ENCODE measurements at regions not wholly inside any gene's neighbourhood (a gene's known extent, or its start where the extent isn't known, plus 50 kb on each side); places are given as distances from the start of the nearest gene placed in this dataset.

DNA sequence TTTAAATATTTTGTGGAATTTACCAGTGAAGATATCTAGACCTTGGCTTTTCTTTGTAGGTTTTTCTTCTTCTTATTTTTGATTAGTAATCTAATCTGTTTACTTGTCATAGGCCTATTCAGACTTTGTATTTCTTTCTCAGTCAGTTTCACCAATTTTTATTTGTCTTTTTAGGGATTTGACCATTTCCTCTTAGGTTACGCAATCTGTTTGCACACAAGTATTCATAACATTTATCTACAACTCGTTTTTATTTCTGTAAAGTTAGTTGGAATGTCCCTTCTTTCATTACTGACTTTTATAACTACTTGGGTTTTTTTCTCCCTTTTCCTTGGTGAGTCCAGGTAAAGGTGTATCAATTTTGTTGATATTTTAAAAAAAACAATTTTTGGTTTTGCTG lies 545.7 kb downstream of the AACS start:
- in situ Hi-C loops (cut with HindIII; ENCODE audit: low pct_unique_long_range_greater_than_20kb, low sequenced_read_pairs): no loop called here
- DNase-seq (ENCODE audit: low read depth, low spot score): no peak

DNA sequence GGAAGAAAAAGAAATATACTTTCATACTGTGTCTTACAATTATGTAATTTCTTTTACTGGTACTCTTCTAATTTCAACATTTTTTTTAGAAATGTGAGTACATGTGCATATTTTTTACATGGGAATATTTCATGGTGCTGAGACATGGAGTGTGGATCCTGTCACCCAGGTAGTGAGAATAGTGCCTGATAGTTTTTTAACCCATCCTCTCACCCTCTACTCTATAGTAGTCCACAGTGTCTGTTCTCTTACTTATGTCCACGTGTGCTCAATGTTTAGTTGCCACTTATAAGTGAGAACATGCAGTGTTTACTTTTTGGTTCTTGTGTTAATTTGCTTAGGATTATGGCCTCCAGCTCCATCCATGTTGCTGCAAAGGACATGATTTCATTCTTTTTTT lies 548.8 kb downstream of the AACS start:
- in situ Hi-C loops (cut with HindIII; ENCODE audit: low pct_unique_long_range_greater_than_20kb, low sequenced_read_pairs): no loop called here
- DNase-seq (ENCODE audit: low read depth, low spot score): no peak

DNA sequence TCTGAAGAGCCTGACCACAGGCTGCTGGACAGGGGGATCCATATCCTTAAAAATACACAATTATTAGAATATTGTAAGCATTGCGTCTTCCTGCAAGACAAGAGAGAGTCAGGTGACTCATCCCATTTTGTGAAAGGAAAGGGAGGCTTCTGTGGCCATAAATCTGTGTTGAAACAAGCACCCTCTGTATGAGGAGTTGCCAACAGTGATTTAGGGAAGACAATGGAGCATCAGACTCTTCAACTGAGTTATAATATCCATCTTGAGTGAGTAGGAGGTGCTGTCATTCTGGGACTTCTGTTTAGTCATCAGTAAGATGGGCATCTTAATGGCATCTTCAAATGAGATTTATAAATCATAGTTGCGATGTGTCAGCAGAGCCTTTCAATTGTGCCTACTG lies 554.5 kb downstream of the AACS start:
- in situ Hi-C loops (cut with HindIII; ENCODE audit: low pct_unique_long_range_greater_than_20kb, low sequenced_read_pairs): no loop called here
- peak; percentile 2 for DNase-seq (ENCODE audit: low read depth, low spot score)

DNA sequence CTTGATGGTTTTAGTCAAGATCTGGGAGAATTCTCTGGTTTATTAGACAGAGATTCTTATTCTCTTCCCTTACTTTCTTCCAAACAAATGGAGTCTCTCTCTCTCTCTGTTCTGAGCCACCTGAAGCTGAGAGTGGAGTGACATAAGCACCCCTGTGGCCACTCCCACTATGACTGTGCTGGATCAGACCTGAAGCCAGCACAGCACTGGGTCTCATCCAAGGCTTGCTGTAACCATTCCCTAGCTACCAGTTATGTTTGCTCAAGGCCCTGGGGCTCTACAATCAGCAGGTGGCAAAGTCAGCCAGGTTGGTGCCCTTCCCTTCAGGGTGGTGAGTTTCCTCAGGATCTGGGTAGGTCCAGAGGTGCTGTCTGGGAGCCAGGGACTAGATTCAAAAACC lies 568.5 kb downstream of the AACS start:
- no peak for DNase-seq (ENCODE audit: low read depth, low spot score)
- in situ Hi-C loops (cut with HindIII; ENCODE audit: low pct_unique_long_range_greater_than_20kb, low sequenced_read_pairs): no loop called here

DNA sequence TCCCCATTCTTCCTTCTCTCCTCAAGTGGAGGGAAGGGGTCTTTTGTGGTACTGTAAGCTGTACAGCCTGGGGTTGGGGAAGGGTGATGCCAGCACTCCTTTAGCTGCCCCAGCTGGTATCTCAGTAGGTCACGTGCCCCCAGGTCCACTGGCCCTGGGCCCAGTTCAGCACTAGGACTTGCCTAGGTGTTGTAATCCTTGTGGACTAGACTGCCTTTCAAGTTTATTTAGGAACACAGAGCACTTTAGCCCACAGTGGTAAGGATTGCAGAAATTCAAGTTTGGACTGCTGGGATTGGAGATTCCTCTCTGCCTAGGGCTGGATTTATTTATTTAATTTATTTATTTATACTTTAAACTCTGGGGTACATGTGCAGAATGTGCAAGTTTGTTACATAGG lies 569.6 kb downstream of the AACS start:
- no peak for DNase-seq (ENCODE audit: low read depth, low spot score)
- in situ Hi-C loops (cut with HindIII; ENCODE audit: low pct_unique_long_range_greater_than_20kb, low sequenced_read_pairs): no loop called here

DNA sequence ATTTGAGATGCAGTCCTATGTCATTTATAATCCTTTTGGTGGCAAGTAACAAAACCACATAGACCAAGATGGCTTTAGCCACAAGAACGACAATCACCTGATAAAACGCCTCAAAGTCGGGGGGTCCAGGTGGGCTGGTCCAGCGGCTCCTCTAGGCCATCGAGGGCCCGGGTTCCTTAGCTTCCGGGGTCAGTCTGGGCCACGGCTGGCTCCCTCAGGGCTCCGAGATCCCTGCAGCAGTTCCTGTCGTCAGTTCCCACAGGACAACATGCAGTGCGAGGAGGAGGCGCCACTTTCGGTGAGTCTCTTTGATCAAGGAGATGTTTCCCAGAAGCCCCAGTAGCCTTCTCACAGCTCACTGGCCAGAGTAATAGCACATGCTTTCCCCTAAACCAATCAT lies 574.6 kb downstream of the AACS start:
- in situ Hi-C loops (cut with HindIII; ENCODE audit: low pct_unique_long_range_greater_than_20kb, low sequenced_read_pairs): no loop called here
- DNase-seq (ENCODE audit: low read depth, low spot score): no peak

DNA sequence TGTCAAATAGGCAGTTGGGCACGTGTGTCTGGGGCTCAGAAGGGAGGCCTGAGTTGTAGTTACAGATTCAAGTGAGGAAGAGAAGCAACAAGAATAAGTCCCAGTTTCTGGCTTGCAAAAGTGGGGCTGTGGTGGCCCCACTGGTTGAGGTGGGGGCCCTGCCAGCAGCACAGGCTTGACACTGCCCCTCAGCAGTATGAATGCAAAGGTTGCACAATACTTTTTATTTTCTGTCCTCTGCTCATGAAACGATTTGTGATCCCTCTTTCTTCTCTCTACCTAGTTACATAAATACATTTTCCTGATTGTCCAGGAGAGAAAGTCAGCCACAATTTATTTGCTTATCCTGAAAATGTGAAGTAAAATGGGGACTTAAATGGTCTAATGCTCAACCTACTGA lies 577.8 kb downstream of the AACS start:
- in situ Hi-C loops (cut with HindIII; ENCODE audit: low pct_unique_long_range_greater_than_20kb, low sequenced_read_pairs): no loop called here
- no peak for DNase-seq (ENCODE audit: low read depth, low spot score)

DNA sequence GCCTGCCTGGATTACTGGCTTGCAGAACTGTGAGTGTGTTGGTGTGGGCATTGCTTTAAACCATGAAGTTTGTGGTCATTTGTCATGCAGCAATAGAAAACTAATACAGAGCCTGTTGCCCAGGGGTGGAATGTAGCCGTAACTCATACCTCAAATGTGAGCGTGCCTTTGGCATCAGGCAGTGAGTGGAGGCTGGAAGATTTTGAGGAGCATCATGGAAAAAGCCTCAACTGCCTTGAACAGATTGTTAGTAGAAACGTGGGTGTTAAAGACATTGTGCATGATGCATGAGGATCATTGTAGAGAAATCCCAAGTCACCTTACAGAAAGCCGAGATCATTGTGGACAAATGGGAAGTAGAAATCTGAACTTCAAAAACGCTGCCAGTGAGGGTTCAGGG lies 580.5 kb downstream of the AACS start:
- in situ Hi-C loops (cut with HindIII; ENCODE audit: low pct_unique_long_range_greater_than_20kb, low sequenced_read_pairs): no loop called here
- no peak for DNase-seq (ENCODE audit: low read depth, low spot score)

DNA sequence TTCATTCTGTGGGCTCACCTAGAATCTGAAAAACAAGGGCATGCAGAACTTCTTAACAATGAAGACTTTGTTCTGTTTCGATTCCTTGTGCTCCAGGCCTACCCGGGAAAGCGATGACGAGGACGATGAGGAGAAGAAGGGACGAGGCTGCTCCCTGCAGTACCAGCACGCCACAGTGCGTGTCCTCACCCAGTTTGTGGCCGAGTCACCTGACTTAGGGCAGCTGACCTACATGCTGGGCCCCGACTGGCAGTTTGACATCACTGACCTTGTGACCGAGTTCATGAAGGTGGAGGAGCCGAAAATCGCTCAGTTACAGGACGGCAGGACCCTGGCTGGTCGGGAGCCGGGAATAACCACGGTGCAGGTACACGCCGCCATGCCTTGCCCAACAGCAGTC lies 585.4 kb downstream of the AACS start:
- DNase-seq (ENCODE audit: low read depth, low spot score): peak; percentile 87
- in situ Hi-C loops (cut with HindIII; ENCODE audit: low pct_unique_long_range_greater_than_20kb, low sequenced_read_pairs): no loop called here

DNA sequence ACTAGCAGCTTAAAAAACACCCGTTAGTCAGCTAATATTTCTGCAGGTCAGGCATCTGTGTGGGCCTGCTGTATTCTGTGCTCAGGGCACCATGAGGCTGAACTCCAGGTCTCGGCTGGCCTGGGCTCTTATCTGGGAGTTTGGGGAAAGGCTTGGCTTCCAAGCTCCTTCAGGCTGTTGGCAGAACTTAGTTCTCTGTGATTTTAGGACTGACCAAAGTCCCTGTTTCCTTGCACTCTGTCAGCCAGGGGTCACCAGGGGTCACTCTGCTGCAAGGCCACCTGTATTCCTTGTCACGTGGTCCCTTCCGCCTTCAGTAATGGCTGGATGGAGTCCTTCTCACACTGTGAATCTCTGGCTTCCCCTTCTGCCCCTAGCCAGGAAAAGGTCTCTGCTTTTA lies 586.4 kb downstream of the AACS start:
- no peak for DNase-seq (ENCODE audit: low read depth, low spot score)
- in situ Hi-C loops (cut with HindIII; ENCODE audit: low pct_unique_long_range_greater_than_20kb, low sequenced_read_pairs): no loop called here

DNA sequence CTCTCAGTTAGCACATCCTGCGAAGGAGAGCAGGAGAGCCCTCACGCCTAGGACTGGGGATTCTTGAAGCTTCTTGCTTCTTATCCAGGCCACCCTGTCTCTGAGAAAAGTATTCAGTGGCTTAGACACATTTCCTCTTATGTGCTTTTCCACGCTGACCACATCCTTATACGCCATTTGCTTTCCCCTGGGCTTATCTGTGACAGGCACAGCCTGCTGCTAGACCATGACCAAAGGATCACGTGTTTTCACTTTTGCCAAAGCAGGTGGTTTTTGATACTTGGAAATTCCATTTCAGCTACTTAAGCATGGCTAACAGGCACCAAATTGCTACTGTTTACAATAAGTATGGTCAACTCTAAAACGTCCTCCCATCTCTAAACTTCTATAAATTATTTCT lies 587.4 kb downstream of the AACS start:
- in situ Hi-C loops (cut with HindIII; ENCODE audit: low pct_unique_long_range_greater_than_20kb, low sequenced_read_pairs): no loop called here

DNA sequence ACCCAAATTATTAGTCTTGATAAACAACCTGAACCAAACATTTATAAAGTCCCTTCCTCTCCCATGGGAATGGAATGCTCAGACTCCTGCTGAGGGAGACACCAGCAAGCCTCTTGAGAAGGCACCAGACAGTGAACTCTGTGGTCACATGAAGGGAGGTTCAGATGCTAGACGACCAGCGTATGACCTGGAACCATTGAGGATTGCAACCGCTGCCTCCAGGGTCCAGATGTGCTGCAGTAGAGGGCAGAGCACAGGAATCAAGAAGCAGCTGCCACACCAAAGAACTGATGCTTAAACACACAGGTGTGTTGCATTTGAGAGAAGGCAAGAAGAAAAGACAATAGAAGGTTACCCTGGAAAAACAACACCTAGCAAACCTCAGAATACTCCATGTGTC lies 592.4 kb downstream of the AACS start:
- DNase-seq (ENCODE audit: low read depth, low spot score): no peak
- in situ Hi-C loops (cut with HindIII; ENCODE audit: low pct_unique_long_range_greater_than_20kb, low sequenced_read_pairs): no loop called here

More for the DNA sequence above, 587.4 kb downstream of the AACS start:
- DNase-seq (ENCODE audit: low read depth, low spot score): no peak

DNA sequence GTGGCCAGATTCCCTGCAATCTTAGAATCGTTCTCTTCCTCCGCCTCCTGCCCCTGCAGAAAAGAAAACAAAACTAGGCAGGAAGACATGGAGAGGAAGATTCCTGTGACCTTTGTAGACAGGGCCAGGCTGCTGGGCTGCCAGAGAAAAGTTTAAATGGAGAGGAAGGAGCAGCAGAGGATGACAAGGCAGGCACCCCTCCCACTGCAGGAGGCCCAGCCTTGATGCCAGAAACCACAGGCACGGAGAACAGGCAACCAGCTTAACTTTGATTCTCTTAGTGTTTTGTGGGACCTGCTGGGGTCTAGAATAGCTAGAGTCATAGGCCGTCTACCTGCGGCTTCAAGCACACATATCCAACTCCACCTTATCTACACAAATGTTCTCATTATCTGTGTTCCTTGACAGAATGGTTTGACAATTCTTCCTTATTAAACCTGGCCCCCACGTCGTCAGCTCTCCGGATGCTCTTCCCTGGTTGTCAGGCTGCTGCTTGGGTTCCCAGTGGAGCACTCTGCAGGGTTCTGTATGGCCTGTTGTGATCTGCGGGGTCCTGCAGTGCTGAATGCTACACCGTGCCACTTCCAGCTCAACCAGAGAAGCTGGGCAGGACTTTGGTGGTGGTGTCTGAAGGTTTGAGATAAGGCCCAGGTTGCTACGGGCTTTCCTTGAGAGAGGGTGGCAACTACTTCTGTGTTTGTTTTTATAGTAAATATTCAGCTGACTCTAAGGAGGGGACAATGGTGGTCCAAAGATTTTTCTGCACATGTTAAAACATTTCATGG lies 609.5 kb downstream of the AACS start:
- no peak for DNase-seq (ENCODE audit: low read depth, low spot score)
- in situ Hi-C loops (cut with HindIII; ENCODE audit: low pct_unique_long_range_greater_than_20kb, low sequenced_read_pairs): no loop called here

DNA sequence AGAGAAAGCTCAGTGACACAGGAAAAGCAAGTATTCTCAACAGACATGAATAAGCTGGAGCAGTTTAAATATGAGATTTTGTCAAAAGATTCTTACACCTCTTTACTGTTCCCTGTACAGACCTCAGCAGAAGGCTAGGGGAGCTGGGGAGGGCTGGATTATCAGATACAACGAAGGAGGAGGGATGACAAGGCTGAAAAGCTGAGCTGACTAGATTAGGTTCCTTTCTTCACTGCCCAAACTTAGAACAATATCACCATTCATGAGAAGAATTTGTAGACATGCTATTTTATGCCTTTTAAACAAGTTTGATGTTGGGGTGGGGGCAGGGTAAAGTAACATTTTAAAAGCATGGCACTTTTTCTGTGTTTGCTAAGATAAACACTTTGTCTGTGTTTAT lies 611.1 kb downstream of the AACS start:
- DNase-seq (ENCODE audit: low read depth, low spot score): no peak
- in situ Hi-C loops (cut with HindIII; ENCODE audit: low pct_unique_long_range_greater_than_20kb, low sequenced_read_pairs): no loop called here

DNA sequence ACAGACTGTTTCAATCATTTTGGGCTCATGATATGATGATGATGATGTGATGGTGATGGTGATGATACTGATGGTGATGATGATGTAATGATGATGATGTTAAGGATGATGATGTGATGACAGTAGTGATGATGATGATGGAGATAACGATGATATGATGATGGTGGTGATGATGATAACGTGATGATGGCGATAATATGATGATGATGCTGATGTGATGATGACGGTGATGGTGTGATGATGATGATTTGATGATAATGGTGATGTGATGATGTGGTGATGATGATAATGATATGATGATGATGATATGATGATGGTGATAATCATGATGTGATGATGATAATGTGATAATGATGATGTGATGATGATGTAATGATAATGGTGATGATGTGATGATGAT lies 612.6 kb downstream of the AACS start:
- in situ Hi-C loops (cut with HindIII; ENCODE audit: low pct_unique_long_range_greater_than_20kb, low sequenced_read_pairs): no loop called here
- DNase-seq (ENCODE audit: low read depth, low spot score): no peak

DNA sequence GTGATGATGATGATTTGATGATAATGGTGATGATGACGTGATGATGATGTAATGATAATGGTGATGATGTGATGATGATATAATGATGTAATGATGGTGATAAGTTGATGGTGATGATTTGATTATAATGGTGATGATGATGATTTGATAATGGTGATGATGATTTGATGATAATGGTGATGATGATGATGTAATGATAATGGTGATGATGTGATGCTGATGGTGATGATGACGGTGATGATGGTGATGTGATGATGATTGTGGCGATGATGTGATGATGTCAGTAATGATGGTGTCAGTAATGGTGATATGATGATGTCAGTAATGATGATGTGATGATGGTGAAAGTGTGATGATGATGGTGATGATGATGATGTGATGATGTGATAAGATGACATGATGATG lies 613.4 kb downstream of the AACS start:
- in situ Hi-C loops (cut with HindIII; ENCODE audit: low pct_unique_long_range_greater_than_20kb, low sequenced_read_pairs): no loop called here

DNA sequence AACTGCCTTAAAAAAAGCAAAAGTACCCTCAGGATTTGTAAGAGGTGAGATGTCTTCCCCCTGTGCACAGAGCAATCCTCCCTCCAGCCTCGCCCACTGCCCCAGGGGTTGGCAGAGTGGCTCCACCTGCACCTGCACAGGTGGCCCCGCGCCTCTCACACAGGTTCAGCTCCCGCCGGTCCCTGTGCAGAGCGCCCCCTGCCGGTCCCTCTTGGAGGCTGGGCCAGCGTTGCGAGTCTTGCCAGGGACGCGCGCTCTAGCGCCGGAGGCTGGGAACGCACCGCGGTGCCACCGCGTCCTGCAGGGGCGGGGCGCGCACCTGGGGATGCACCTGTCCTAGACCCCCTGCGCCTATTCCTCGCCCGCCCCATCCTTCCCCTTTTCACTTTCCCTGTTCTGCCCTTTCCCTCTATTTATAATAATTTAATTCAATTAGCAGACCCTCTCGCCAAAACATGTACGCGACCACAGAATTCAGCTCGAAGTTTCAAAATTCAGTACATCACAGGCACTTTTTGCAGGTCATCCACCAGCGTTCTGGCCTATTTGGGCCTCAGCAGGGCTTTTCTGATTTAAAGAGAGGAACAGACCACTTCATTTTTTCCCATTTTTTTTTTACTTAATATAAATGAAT lies 618.6 kb downstream of the AACS start:
- peak; percentile 57 for DNase-seq (ENCODE audit: low read depth, low spot score)

More for the DNA sequence above, 613.4 kb downstream of the AACS start:
- DNase-seq (ENCODE audit: low read depth, low spot score): no peak

DNA sequence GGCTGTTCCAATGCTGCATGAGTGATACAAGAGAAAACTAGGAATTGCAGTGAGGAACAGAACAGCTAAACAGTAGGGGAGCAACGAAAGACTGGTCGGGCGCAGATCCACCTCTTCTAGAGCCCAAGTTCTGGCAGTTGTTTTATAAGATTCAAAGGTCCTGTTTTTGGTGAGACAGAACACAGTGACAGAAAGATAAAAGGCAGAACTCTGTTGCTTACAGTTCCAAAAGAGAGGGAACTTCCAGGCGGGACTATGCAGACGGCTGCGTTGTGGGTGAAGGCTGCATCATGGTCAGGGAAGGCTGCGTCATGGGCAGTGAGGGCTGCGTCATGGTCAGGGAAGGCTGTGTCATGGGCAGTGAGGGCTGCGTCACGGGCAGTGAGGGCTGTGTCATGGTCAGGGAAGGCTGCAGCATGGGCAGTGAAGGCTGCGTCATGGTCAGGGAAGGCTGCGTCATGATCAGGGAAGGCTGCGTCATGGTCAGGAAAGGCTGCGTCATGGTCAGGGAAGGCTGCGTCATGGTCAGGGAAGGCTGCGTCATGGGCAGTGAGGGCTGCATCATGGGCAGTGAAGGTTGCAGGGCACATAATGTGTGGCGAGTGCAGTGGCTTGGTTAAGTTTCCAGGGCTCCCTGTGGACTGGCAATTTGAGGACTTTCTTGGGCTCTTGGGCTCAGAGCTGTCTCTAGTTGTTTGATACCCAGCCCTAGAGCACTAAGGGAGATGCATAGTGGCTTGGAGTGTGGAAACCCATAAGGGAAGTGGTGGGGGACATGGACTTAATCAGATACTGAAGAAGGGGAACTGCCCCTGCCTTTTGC lies 619.9 kb downstream of the AACS start:
- in situ Hi-C loops (cut with HindIII; ENCODE audit: low pct_unique_long_range_greater_than_20kb, low sequenced_read_pairs): no loop called here
- no peak for DNase-seq (ENCODE audit: low read depth, low spot score)

More for the DNA sequence above, 618.6 kb downstream of the AACS start:
- in situ Hi-C loops (cut with HindIII; ENCODE audit: low pct_unique_long_range_greater_than_20kb, low sequenced_read_pairs): no loop called here

DNA sequence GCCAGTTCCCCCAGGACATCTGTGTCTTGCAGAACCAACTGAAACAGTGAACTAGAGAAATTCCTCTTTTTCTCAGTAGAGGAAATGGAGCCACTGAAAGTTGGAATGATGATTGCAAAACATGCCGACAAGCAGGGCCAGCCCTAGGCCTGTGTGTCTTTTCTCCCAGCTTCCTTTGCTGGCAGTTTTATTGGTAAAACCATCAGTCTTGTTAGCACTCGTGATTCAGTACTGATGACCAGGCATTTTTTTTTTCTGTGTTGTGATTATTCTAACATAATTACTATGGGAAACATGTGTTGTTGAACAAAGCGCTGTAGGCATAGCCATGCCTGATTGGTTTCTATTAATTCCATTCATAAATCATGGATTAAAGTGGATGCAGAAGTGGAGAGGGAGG lies 620.7 kb downstream of the AACS start:
- DNase-seq (ENCODE audit: low read depth, low spot score): no peak
- in situ Hi-C loops (cut with HindIII; ENCODE audit: low pct_unique_long_range_greater_than_20kb, low sequenced_read_pairs): no loop called here

All from SK-MEL-5 (cell line).